HepG2 (cell line): ENCODE measurements at regions not wholly inside any gene's neighbourhood (a gene's known extent, or its start where the extent isn't known, plus 50 kb on each side); places are given as distances from the start of the nearest gene placed in this dataset.

Experiments used
- ATAC-seq: fragments of 200-7000 bp; cut with Tn5 transposase; 3 replicates; pipeline ENCODE4 v1.9.1; 2020; ENCODE audit warnings: mild to moderate bottlenecking, moderate library complexity
- BruUV-seq: library from RNA; stranded (reverse); fragments of 400-500 nt; replicated peaks from 2 replicates; lab custom pipeline; 2021; lab: Mats Ljungman, UMichigan
- CTCF ChIA-PET: fragments of 300-600 bp; formaldehyde crosslinking; extraction: SDS; loops from one replicate; lab custom pipeline; 2021; ENCODE audit warnings: low total read pairs, inconsistent platforms, low intra/inter-chr PET ratio; lab: Yijun Ruan, JAX
- POLR2A ChIA-PET: fragments of 350-600 bp; sonication (Branson Sonifier 250); formaldehyde crosslinking; loops from one replicate; lab custom pipeline; 2020; ENCODE audit warnings: antibody characterized with exemption, inconsistent platforms; lab: Yijun Ruan, JAX
- DNase-seq: peaks from one replicate; pipeline ENCODE4 v3.0.0-alpha.2; 2015; ENCODE audit warnings: low spot score
- FAIRE-seq: peaks from 3 replicates; lab custom pipeline; 2011; peaks lifted over from hg19 to GRCh38; lab: Jason Lieb, UNC
- H2AFZ ChIP-seq: one replicate; pipeline ENCODE4 v1.6.1; 2011; ENCODE audit warnings: low read length, inconsistent platforms
- H3K27ac ChIP-seq: fragments of 300-600 bp; 3 replicates; pipeline ENCODE4 v1.8.0; 2011; ENCODE audit warnings: mixed run types, mild to moderate bottlenecking, mixed read lengths, low read length, inconsistent platforms; ENCODE audit not compliant: insufficient read depth; ENCODE audit errors: extremely low read length
- H3K27me3 ChIP-seq, 2 experiments: fragments of 200-600 bp in 1 of 2; 2 replicates in 1 of 2; 3 replicates in 1 of 2; pipeline versions ENCODE4 v1.6.0 to v1.8.0; 2011; ENCODE audit warnings: low read length in 2 of 2, mild to moderate bottlenecking in 2 of 2, moderate library complexity in 2 of 2, inconsistent platforms in 1 of 2; ENCODE audit not compliant: insufficient read depth in 2 of 2, control insufficient read depth in 1 of 2
- H3K36me3 ChIP-seq, 2 experiments: fragments of 200-600 bp in 1 of 2; replicated peaks in 1 of 2; 2 replicates in 1 of 2; 3 replicates in 1 of 2; pipeline versions ENCODE4 v1.5.1 to v1.8.0; 2011; ENCODE audit warnings: low read length in 2 of 2, inconsistent platforms in 1 of 2; ENCODE audit not compliant: insufficient read depth in 2 of 2, control insufficient read depth in 1 of 2
- H3K4me1 ChIP-seq: 2 replicates; pipeline ENCODE4 v1.5.1; 2012; ENCODE audit warnings: low read length, inconsistent platforms; ENCODE audit not compliant: insufficient read depth
- H3K4me2 ChIP-seq: 2 replicates; pipeline ENCODE4 v1.6.0; 2011; ENCODE audit warnings: low read depth, low read length, inconsistent platforms
- H3K4me3 ChIP-seq, 3 experiments: fragments of 200-600 bp in 1 of 3; sonication (generic), shearing (Covaris generic) in 1 of 3; replicated peaks in 1 of 3; 2 replicates each; pipeline ENCODE4 v1.5.1; 2011 to 2016; ENCODE audit warnings: low read length in 3 of 3, inconsistent platforms in 2 of 3, low read depth in 2 of 3, mild to moderate bottlenecking in 2 of 3, control low read depth in 1 of 3, mixed read lengths in 1 of 3; ENCODE audit not compliant: insufficient read depth in 1 of 3
- H3K79me2 ChIP-seq: one replicate; pipeline ENCODE4 v1.6.1; 2011; ENCODE audit warnings: low read length, inconsistent platforms; ENCODE audit not compliant: insufficient read depth
- H3K9ac ChIP-seq: 2 replicates; pipeline ENCODE4 v1.6.0; 2011; ENCODE audit warnings: mild to moderate bottlenecking, low read depth, low read length, inconsistent platforms; ENCODE audit not compliant: insufficient read depth
- H3K9me3 ChIP-seq: 2 replicates; pipeline ENCODE4 v1.5.1; 2012; ENCODE audit warnings: mild to moderate bottlenecking, low read length
- H4K20me1 ChIP-seq: 2 replicates; pipeline ENCODE4 v1.6.0; 2011; ENCODE audit warnings: inconsistent platforms, mild to moderate bottlenecking, low read length, moderate library complexity; ENCODE audit not compliant: insufficient read depth
- ATF1 ChIP-seq: IDR thresholded peaks from 2 replicates; pipeline ENCODE4 v1.6.1; 2016; ENCODE audit warnings: mild to moderate bottlenecking, control low read depth
- ETV6 ChIP-seq: sonication (generic); formaldehyde crosslinking; conservative IDR thresholded peaks from 2 replicates; pipeline ENCODE4 v1.4.0; 2020; ENCODE audit warnings: missing genetic modification reagents
- HOXA9 ChIP-seq: sonication (generic); formaldehyde crosslinking; IDR thresholded peaks from 2 replicates; pipeline ENCODE4 v1.8.1; 2022; ENCODE audit warnings: missing genetic modification reagents, mild to moderate bottlenecking, moderate library complexity, borderline replicate concordance
- NAIF1 ChIP-seq: sonication (generic); formaldehyde crosslinking; IDR thresholded peaks from 2 replicates; pipeline ENCODE4 v1.5.0; 2020; ENCODE audit warnings: mild to moderate bottlenecking, missing genetic modification reagents, borderline replicate concordance
- RFXAP ChIP-seq: sonication (generic); formaldehyde crosslinking; IDR thresholded peaks from 2 replicates; pipeline ENCODE4 v1.4.0; 2020; ENCODE audit warnings: missing genetic modification reagents, borderline replicate concordance
- SIN3A ChIP-seq: IDR thresholded peaks from 2 replicates; pipeline ENCODE4 v1.6.1; 2011; ENCODE audit warnings: low read depth, mild to moderate bottlenecking, control low read depth, low read length, borderline replicate concordance
- SNAPC4 ChIP-seq: sonication (generic); formaldehyde crosslinking; IDR thresholded peaks from 2 replicates; pipeline ENCODE4 v1.4.0; 2020; ENCODE audit warnings: mild to moderate bottlenecking, missing genetic modification reagents
- SRSF4 ChIP-seq: fragments of 200-400 bp; formaldehyde crosslinking; IDR thresholded peaks from one replicate; pipeline ENCODE4 v1.6.1; 2018; ENCODE audit warnings: mild to moderate bottlenecking, low read depth, low read length, moderate library complexity; ENCODE audit not compliant: poor library complexity, severe bottlenecking
- TSC22D2 ChIP-seq: sonication (generic); formaldehyde crosslinking; IDR thresholded peaks from 2 replicates; pipeline ENCODE4 v1.5.1; 2020; ENCODE audit warnings: missing genetic modification reagents, mild to moderate bottlenecking, borderline replicate concordance
- ZBTB10 ChIP-seq: sonication (generic); formaldehyde crosslinking; IDR thresholded peaks from 2 replicates; pipeline ENCODE4 v1.4.0; 2020; ENCODE audit warnings: missing genetic modification reagents, borderline replicate concordance
- ZBTB7B ChIP-seq: sonication (generic); formaldehyde crosslinking; IDR thresholded peaks from 2 replicates; pipeline ENCODE4 v1.4.0; 2020; ENCODE audit warnings: missing genetic modification reagents
- ZNF20 ChIP-seq: sonication (generic); formaldehyde crosslinking; IDR thresholded peaks from 2 replicates; pipeline ENCODE4 v1.4.0; 2020; ENCODE audit warnings: mild to moderate bottlenecking, moderate library complexity, missing genetic modification reagents
- ZNF207 ChIP-seq: fragments of 450-650 bp; IDR thresholded peaks from 2 replicates; pipeline ENCODE4 v1.6.1; 2016; ENCODE audit warnings: antibody characterized with exemption, borderline replicate concordance
- ZNF234 ChIP-seq: sonication (generic); formaldehyde crosslinking; conservative IDR thresholded peaks from 2 replicates; pipeline ENCODE4 v1.5.1; 2020; ENCODE audit warnings: mild to moderate bottlenecking, missing genetic modification reagents
- ZNF235 ChIP-seq: sonication (generic); formaldehyde crosslinking; IDR thresholded peaks from 2 replicates; pipeline ENCODE4 v1.8.1; 2023; ENCODE audit warnings: mild to moderate bottlenecking, missing genetic modification reagents, borderline replicate concordance
- ZNF460 ChIP-seq: sonication (generic); formaldehyde crosslinking; IDR thresholded peaks from 2 replicates; pipeline ENCODE4 v1.5.1; 2020; ENCODE audit warnings: missing genetic modification reagents, mild to moderate bottlenecking, borderline replicate concordance
- WGBS: methylation state at CpG from one replicate; pipeline ENCODE4 v1.1.6; 2017; ENCODE audit warnings: low lambda C conversion rate; 5-methylcytosine and 5-hydroxymethylcytosine counted together
- in situ Hi-C: cut with HindIII; loops from 2 replicates; pipeline ENCODE4 v1.10.0; 2017; ENCODE audit warnings: low pct_unique_long_range_greater_than_20kb; ENCODE audit not compliant: extremely low pct_ligation_motif_present
- intact Hi-C: fragments of 100-400 bp; cut with micrococcal nuclease; formaldehyde crosslinking; loops from one replicate; pipeline ENCODE4 v1.10.0; 2022; ENCODE audit not compliant: unreplicated experiment

- TF ChIP-seq HOXA9 (CRISPR knock-in tag): no peak
- TF ChIP-seq SNAPC4 (CRISPR knock-in tag): no peak
- no peak for TF ChIP-seq ZNF460 (CRISPR knock-in tag)
- TF ChIP-seq RFXAP: no peak
- no peak for TF ChIP-seq ZNF20 (CRISPR knock-in tag)
- no peak for TF ChIP-seq ETV6 (CRISPR knock-in tag)
- no peak for TF ChIP-seq SIN3A
- no peak for TF ChIP-seq ZNF235 (CRISPR knock-in tag)
- TF ChIP-seq ZNF234: no peak
- no peak for TF ChIP-seq ZNF207
- no peak for TF ChIP-seq ATF1
- no peak for TF ChIP-seq ZBTB10 (CRISPR knock-in tag)
- no peak for TF ChIP-seq TSC22D2 (CRISPR knock-in tag)
- TF ChIP-seq ZBTB7B (CRISPR knock-in tag): no peak
- TF ChIP-seq NAIF1 (CRISPR knock-in tag): no peak
- no peak for TF ChIP-seq SRSF4
- 31% methylated on average over 1 of the region's 1 CpG for WGBS
- no peak overlapping the region for H2AFZ ChIP-seq
- H3K4me1 ChIP-seq: no peaks in the 10 kb centered on the region
- H3K27me3 ChIP-seq: no peaks in the 10 kb centered on the region
- in situ Hi-C loops (no loop called here), intact Hi-C loops (no loop called here)
- no peaks in the 10 kb centered on the region; the same call in 1 of the 2 replicates for H3K9me3 ChIP-seq
- POLR2A ChIA-PET: no interaction called here
- no peak for FAIRE-seq
- H3K36me3 ChIP-seq: no peaks in the 10 kb centered on the region
- no TSS peak for BruUV-seq
- no peak for ATAC-seq
- H3K4me2 ChIP-seq: no peak overlapping the region
- H3K4me3 ChIP-seq: no peak overlapping the region
- no peak for DNase-seq
- CTCF ChIA-PET: no interaction called here
- no peak overlapping the region for H3K9ac ChIP-seq
- no peaks in the 10 kb centered on the region for H3K79me2 ChIP-seq
- no peak overlapping the region for H3K27ac ChIP-seq
- H4K20me1 ChIP-seq: no peaks in the 10 kb centered on the region
These were observed 473.7 kb upstream of the LMCD1 start for GRCh38 chr3:8027954-8028353.
